Spleen (tissue), 7 donors: ENCODE measurements at regions not wholly inside any gene's neighbourhood (a gene's known extent, or its start where the extent isn't known, plus 50 kb on each side); places are given as distances from the start of the nearest gene placed in this dataset.
"Not testable (repeated sequence)": the region's sequence is repeated elsewhere in the genome, so short reads cannot be mapped to it uniquely, and the experiment has no call there.

Experiments used
- POLR2A ChIP-seq, 3 donors: fragments of 450-650 bp; IDR thresholded peaks; one replicate each; pipeline ENCODE4 v1.5.1; 2017; ENCODE audit warnings: antibody characterized with exemption in 3 of 3, mild to moderate bottlenecking in 1 of 3
- TF ChIP-seq, protein P1 (sequence below), 11 experiments: fragments of 200-600 bp in 7 of 11; fragments of 450-650 bp in 4 of 11; sonication (generic) in 4 of 11; IDR thresholded peaks in 8 of 11; conservative IDR thresholded peaks in 3 of 11; 1 replicate in 7 of 11; 2 replicates in 4 of 11; pipeline versions ENCODE4 v1.4.0 to v1.8.0; 2016 to 2021; ENCODE audit warnings: antibody characterized with exemption in 11 of 11, inconsistent platforms in 4 of 11, mild to moderate bottlenecking in 1 of 11
- donor health status: DM: no; HTN: no; CAD: no; lungs with moderate emphysema.
- donor health status: DM: no; HTN: no; CAD: no.
- donor health status: DM: no; HTN: no; CAD: no.

- TF ChIP-seq, protein P1, sequence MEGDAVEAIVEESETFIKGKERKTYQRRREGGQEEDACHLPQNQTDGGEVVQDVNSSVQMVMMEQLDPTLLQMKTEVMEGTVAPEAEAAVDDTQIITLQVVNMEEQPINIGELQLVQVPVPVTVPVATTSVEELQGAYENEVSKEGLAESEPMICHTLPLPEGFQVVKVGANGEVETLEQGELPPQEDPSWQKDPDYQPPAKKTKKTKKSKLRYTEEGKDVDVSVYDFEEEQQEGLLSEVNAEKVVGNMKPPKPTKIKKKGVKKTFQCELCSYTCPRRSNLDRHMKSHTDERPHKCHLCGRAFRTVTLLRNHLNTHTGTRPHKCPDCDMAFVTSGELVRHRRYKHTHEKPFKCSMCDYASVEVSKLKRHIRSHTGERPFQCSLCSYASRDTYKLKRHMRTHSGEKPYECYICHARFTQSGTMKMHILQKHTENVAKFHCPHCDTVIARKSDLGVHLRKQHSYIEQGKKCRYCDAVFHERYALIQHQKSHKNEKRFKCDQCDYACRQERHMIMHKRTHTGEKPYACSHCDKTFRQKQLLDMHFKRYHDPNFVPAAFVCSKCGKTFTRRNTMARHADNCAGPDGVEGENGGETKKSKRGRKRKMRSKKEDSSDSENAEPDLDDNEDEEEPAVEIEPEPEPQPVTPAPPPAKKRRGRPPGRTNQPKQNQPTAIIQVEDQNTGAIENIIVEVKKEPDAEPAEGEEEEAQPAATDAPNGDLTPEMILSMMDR (IDR thresholded peaks at IDR 0.05 in 8 of 11, conservative IDR thresholded peaks at IDR 0.05 in 3 of 11): not testable (repeated sequence)
- TF ChIP-seq POLR2A (IDR thresholded peaks at IDR 0.05): not testable (repeated sequence)
Measured at GRCh38 chr1:224841803-224842202, 87.7 kb upstream of the DNAH14 start.
